GM12872 (cell line): ENCODE measurements at regions not wholly inside any gene's neighbourhood (a gene's known extent, or its start where the extent isn't known, plus 50 kb on each side); places are given as distances from the start of the nearest gene placed in this dataset.

Experiments used
- TF ChIP-seq, protein P1 (sequence below): IDR thresholded peaks from 3 replicates; pipeline ENCODE4 v1.5.1; 2011; ENCODE audit warnings: low read depth, mild to moderate bottlenecking, low read length, moderate library complexity; ENCODE audit not compliant: insufficient read depth

DNA sequence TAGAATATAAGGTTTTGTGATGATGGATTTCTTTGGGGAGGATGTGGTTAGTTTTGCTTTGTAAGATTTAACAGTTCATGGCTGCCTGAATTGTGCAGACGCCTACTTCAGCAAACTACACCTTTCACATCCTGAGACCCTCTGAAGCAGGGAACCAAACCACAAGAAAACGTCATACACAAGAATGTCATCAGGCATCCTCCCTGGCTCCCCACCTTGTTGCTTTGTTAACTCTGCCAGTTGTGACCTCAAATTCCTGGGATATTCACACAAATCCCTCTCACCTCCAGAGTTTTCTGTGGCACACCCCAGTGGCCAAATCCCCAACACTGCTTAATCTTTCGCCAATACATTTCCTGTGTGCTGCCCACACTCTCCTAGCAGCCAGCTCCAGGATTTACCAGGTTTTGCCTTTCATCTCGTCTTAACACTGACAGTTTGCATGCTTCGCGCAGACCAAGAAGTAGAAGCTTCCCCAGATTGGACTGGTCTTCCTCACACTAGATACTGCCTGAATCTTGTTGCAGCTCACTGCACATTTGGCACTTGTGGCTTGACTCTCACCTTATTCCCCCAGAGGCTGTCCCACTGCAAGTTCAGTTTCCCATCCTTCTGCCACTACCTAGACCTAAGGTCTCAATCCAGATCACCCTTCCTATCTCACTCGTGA, 51.1 kb upstream of the CTTNBP2NL start:
- TF ChIP-seq, protein P1, sequence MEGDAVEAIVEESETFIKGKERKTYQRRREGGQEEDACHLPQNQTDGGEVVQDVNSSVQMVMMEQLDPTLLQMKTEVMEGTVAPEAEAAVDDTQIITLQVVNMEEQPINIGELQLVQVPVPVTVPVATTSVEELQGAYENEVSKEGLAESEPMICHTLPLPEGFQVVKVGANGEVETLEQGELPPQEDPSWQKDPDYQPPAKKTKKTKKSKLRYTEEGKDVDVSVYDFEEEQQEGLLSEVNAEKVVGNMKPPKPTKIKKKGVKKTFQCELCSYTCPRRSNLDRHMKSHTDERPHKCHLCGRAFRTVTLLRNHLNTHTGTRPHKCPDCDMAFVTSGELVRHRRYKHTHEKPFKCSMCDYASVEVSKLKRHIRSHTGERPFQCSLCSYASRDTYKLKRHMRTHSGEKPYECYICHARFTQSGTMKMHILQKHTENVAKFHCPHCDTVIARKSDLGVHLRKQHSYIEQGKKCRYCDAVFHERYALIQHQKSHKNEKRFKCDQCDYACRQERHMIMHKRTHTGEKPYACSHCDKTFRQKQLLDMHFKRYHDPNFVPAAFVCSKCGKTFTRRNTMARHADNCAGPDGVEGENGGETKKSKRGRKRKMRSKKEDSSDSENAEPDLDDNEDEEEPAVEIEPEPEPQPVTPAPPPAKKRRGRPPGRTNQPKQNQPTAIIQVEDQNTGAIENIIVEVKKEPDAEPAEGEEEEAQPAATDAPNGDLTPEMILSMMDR, result no peak
